ENCODE measurements at regions not wholly inside any gene's neighbourhood (a gene's known extent, or its start where the extent isn't known, plus 50 kb on each side); places are given as distances from the start of the nearest gene placed in this dataset.
"Not testable (repeated sequence)": the region's sequence is repeated elsewhere in the genome, so short reads cannot be mapped to it uniquely, and the experiment has no call there.

DNA sequence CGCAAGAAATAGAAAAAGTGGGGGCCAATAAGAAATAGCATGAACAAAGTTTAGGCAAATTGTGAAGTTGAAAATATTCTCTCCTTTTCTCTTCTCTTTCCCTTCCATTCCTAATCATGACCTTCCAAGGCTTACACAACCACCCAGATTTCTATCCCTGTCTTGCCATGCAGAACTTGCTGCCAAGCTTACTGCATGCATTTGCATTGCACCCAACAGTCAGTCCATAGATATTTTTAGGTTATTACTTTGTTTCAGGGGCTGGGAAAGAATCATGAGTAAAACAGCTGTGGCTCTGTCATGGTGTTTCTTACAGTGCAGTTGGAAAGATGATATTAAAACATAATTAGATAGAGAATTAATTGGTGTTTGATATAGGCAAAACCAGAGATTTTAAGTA, 219.4 kb downstream of the PTGER3 start:
- Histone ChIP-seq H3K9me3 (ENCODE audit: control insufficient read depth, low read depth, low read length) (no peaks in the 10 kb centered on the region), H3K9ac (ENCODE audit: control insufficient read depth, extremely low read depth, insufficient read depth, low read length) (no peak overlapping the region), H3K4me3 (ENCODE audit: control insufficient read depth in 2 of 3, extremely low read depth in 1 of 3, insufficient read depth in 2 of 3, low read depth in 1 of 3, low read length in 3 of 3) (no peak overlapping the region), H3K9me1 (ENCODE audit: control insufficient read depth, extremely low read depth, insufficient read depth, low read length) (no peaks in the 10 kb centered on the region), H3K4me2 (ENCODE audit: control insufficient read depth, extremely low read depth, insufficient read depth, low read depth, low read length) (no peak overlapping the region), H3K27ac (ENCODE audit: control insufficient read depth, insufficient read depth, low read length) (no peak overlapping the region), H3K27me3 (ENCODE audit: control insufficient read depth, extremely low read depth, insufficient read depth, low read length) (no peaks in the 10 kb centered on the region), H4K20me1 (ENCODE audit: control insufficient read depth, extremely low read depth, insufficient read depth, low read length) (no peaks in the 10 kb centered on the region), H2AFZ (ENCODE audit: control insufficient read depth, low read length) (no peak overlapping the region), H3K79me2 (ENCODE audit: control insufficient read depth, insufficient read depth, low read length) (no peaks in the 10 kb centered on the region), H3K36me3 (ENCODE audit: control insufficient read depth in 2 of 2, extremely low read depth in 1 of 2, insufficient read depth in 2 of 2, low read length in 2 of 2) (no peaks in the 10 kb centered on the region), H3K4me1 (ENCODE audit: control insufficient read depth, extremely low read depth, insufficient read depth, low read length) (no peaks in the 10 kb centered on the region)
- TF ChIP-seq, protein P1, sequence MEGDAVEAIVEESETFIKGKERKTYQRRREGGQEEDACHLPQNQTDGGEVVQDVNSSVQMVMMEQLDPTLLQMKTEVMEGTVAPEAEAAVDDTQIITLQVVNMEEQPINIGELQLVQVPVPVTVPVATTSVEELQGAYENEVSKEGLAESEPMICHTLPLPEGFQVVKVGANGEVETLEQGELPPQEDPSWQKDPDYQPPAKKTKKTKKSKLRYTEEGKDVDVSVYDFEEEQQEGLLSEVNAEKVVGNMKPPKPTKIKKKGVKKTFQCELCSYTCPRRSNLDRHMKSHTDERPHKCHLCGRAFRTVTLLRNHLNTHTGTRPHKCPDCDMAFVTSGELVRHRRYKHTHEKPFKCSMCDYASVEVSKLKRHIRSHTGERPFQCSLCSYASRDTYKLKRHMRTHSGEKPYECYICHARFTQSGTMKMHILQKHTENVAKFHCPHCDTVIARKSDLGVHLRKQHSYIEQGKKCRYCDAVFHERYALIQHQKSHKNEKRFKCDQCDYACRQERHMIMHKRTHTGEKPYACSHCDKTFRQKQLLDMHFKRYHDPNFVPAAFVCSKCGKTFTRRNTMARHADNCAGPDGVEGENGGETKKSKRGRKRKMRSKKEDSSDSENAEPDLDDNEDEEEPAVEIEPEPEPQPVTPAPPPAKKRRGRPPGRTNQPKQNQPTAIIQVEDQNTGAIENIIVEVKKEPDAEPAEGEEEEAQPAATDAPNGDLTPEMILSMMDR (optimal IDR thresholded peaks at IDR 0.05 in 1 of 3, IDR thresholded peaks at IDR 0.05 in 1 of 3, conservative IDR thresholded peaks at IDR 0.05 in 1 of 3; ENCODE audit: extremely low read depth in 1 of 3, insufficient read depth in 2 of 3, low read length in 3 of 3) = no peak
- TF ChIP-seq EZH2 (IDR thresholded peaks at IDR 0.05; ENCODE audit: low read length) = no peak
- DNase-seq (ENCODE audit: low read depth, low spot score) (no peak), FAIRE-seq (no peak)
- dilution Hi-C loops (cut with MboI; ENCODE audit: extremely low pct_ligation_motif_present, low sequenced_read_pairs) = no loop called here

DNA sequence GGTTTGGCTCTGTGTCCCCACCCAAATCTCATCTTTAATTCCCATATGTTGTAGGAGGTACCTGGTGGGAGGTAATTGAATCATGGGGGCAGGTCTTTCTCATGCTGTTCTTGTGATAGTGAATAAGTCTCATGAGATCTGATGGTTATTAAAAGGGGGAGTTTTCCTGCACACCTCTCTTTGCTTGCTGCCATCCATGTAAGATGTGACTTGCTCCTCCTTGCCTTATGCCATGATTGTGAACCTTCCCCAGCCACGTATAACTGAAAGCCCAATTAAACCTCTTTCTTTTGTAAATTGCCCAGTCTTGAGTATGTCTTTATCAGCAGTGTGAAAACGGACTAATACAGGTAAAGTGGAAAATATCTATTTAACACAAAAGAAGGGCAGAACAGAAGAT, 213.3 kb downstream of the PTGER3 start:
- H3K4me1 ChIP-seq (ENCODE audit: control insufficient read depth, extremely low read depth, insufficient read depth, low read length); H3K36me3 ChIP-seq (ENCODE audit: control insufficient read depth in 2 of 2, extremely low read depth in 1 of 2, insufficient read depth in 2 of 2, low read length in 2 of 2); H2AFZ ChIP-seq (ENCODE audit: control insufficient read depth, low read length); H3K79me2 ChIP-seq (ENCODE audit: control insufficient read depth, insufficient read depth, low read length); DNase-seq (ENCODE audit: low read depth, low spot score); dilution Hi-C loops (cut with MboI; ENCODE audit: extremely low pct_ligation_motif_present, low sequenced_read_pairs); H3K27ac ChIP-seq (ENCODE audit: control insufficient read depth, insufficient read depth, low read length); H3K9ac ChIP-seq (ENCODE audit: control insufficient read depth, extremely low read depth, insufficient read depth, low read length); H4K20me1 ChIP-seq (ENCODE audit: control insufficient read depth, extremely low read depth, insufficient read depth, low read length); H3K4me3 ChIP-seq (ENCODE audit: control insufficient read depth in 2 of 3, extremely low read depth in 1 of 3, insufficient read depth in 2 of 3, low read depth in 1 of 3, low read length in 3 of 3); FAIRE-seq; H3K9me3 ChIP-seq (ENCODE audit: control insufficient read depth, low read depth, low read length); H3K4me2 ChIP-seq (ENCODE audit: control insufficient read depth, extremely low read depth, insufficient read depth, low read depth, low read length); H3K9me1 ChIP-seq (ENCODE audit: control insufficient read depth, extremely low read depth, insufficient read depth, low read length); H3K27me3 ChIP-seq (ENCODE audit: control insufficient read depth, extremely low read depth, insufficient read depth, low read length): not testable (repeated sequence)

DNA sequence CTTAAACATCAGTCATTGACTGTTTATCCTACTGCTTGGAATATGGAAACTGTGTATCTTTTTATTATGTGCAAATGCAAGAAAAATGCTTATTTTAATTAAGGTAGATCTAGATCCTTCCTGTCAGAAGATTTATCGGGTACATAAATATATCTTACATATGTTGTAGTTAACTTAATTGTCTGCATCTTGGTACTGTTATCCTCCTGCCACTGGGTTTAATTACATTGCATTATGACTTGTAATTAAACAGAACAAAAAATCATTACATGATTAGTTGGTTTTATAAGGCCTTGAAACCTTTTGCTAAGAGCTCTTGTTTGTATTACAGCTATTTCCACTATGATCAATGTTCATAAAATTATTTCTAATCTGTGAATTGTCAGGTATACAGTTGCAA, 211.2 kb downstream of the PTGER3 start:
- Histone ChIP-seq H3K9me3 (ENCODE audit: control insufficient read depth, low read depth, low read length) (no peaks in the 10 kb centered on the region), H3K27ac (ENCODE audit: control insufficient read depth, insufficient read depth, low read length) (no peak overlapping the region), H3K79me2 (ENCODE audit: control insufficient read depth, insufficient read depth, low read length) (no peaks in the 10 kb centered on the region), H2AFZ (ENCODE audit: control insufficient read depth, low read length) (no peak overlapping the region), H3K4me2 (ENCODE audit: control insufficient read depth, extremely low read depth, insufficient read depth, low read depth, low read length) (no peak overlapping the region), H3K9ac (ENCODE audit: control insufficient read depth, extremely low read depth, insufficient read depth, low read length) (no peak overlapping the region), H3K9me1 (ENCODE audit: control insufficient read depth, extremely low read depth, insufficient read depth, low read length) (no peaks in the 10 kb centered on the region), H3K4me3 (ENCODE audit: control insufficient read depth in 2 of 3, extremely low read depth in 1 of 3, insufficient read depth in 2 of 3, low read depth in 1 of 3, low read length in 3 of 3) (no peak overlapping the region), H3K27me3 (ENCODE audit: control insufficient read depth, extremely low read depth, insufficient read depth, low read length) (no peaks in the 10 kb centered on the region), H3K4me1 (ENCODE audit: control insufficient read depth, extremely low read depth, insufficient read depth, low read length) (no peaks in the 10 kb centered on the region), H4K20me1 (ENCODE audit: control insufficient read depth, extremely low read depth, insufficient read depth, low read length) (no peaks in the 10 kb centered on the region), H3K36me3 (ENCODE audit: control insufficient read depth in 2 of 2, extremely low read depth in 1 of 2, insufficient read depth in 2 of 2, low read length in 2 of 2) (no peaks in the 10 kb centered on the region)
- TF ChIP-seq, protein P1 (optimal IDR thresholded peaks at IDR 0.05 in 1 of 3, IDR thresholded peaks at IDR 0.05 in 1 of 3, conservative IDR thresholded peaks at IDR 0.05 in 1 of 3; ENCODE audit: extremely low read depth in 1 of 3, insufficient read depth in 2 of 3, low read length in 3 of 3) = no peak
- no peak for TF ChIP-seq EZH2 (IDR thresholded peaks at IDR 0.05; ENCODE audit: low read length)
- dilution Hi-C loops (cut with MboI; ENCODE audit: extremely low pct_ligation_motif_present, low sequenced_read_pairs) = no loop called here
- no peak for FAIRE-seq
- no peak for DNase-seq (ENCODE audit: low read depth, low spot score)
